ENCODE measurements at regions not wholly inside any gene's neighbourhood (a gene's known extent, or its start where the extent isn't known, plus 50 kb on each side); places are given as distances from the start of the nearest gene placed in this dataset.

DNA sequence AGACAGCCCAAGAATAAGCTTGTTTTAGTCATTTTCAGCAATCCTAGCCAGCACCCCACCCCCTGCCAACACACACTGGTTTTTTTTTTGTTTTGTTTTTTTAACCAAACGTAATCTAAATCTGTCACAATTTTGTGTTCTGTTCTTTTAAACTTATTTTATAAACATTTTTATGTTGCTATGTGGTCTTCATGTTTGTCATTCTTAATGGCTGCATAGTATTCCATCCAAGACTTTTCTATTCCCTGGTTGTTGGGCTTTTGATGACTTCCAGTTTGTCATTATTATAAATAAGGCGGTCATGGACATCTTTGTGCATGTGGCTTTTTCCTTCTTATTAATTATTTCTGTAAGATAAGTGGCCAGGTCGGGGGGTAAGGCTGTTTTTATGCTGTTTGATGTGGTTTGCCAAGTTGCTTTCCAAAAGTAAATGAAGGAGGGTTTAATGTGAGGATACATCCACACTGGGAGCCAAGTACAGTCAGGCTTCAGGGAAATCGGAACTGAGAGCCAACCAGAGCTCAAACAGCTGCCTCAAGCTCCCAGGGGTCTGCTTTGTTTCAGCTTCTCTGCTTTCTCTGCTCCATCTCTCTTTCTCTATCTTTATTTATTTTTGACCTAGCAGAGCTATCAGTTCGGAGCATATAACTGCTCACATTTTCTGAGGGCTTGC, 125.8 kb downstream of the VEGFA start:
- intact Hi-C loops (cut with micrococcal nuclease): no loop called here
- ChIA-PET POLR2A (no interaction called here), CTCF (no interaction called here)
- H3K9me3 Mint-ChIP-seq (ENCODE audit: unreplicated experiment): no peaks in the 10 kb centered on the region
- TF ChIP-seq, protein P1, sequence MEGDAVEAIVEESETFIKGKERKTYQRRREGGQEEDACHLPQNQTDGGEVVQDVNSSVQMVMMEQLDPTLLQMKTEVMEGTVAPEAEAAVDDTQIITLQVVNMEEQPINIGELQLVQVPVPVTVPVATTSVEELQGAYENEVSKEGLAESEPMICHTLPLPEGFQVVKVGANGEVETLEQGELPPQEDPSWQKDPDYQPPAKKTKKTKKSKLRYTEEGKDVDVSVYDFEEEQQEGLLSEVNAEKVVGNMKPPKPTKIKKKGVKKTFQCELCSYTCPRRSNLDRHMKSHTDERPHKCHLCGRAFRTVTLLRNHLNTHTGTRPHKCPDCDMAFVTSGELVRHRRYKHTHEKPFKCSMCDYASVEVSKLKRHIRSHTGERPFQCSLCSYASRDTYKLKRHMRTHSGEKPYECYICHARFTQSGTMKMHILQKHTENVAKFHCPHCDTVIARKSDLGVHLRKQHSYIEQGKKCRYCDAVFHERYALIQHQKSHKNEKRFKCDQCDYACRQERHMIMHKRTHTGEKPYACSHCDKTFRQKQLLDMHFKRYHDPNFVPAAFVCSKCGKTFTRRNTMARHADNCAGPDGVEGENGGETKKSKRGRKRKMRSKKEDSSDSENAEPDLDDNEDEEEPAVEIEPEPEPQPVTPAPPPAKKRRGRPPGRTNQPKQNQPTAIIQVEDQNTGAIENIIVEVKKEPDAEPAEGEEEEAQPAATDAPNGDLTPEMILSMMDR (IDR thresholded peaks at IDR 0.05; ENCODE audit: unreplicated experiment): no peak
- H3K4me3 Mint-ChIP-seq (ENCODE audit: unreplicated experiment): no peak overlapping the region
- no peak for DNase-seq (ENCODE audit: unreplicated experiment)
- no peak overlapping the region for H3K27ac Mint-ChIP-seq (ENCODE audit: low read depth, unreplicated experiment)
- H3K27me3 Mint-ChIP-seq (ENCODE audit: insufficient read depth, unreplicated experiment): peaks cover 9% of the 10 kb centered on the region
- H3K36me3 Mint-ChIP-seq (ENCODE audit: insufficient read depth, unreplicated experiment): no peaks in the 10 kb centered on the region
- BruUV-seq (replicated peaks): no TSS peak
- no peaks in the 10 kb centered on the region for H3K4me1 Mint-ChIP-seq (ENCODE audit: insufficient read depth, unreplicated experiment)

GRCh38 chr6:43893073-43893472, 123.1 kb downstream of the VEGFA start:
- H3K27ac Mint-ChIP-seq (ENCODE audit: low read depth, unreplicated experiment): no peak overlapping the region
- BruUV-seq (replicated peaks): no TSS peak
- DNase-seq (ENCODE audit: unreplicated experiment): no peak
- no peak overlapping the region for H3K4me3 Mint-ChIP-seq (ENCODE audit: unreplicated experiment)
- TF ChIP-seq, protein P1 (IDR thresholded peaks at IDR 0.05; ENCODE audit: unreplicated experiment): no peak
- ChIA-PET POLR2A (no interaction called here), CTCF (no interaction called here)
- intact Hi-C loops (cut with micrococcal nuclease): no loop called here
- no peaks in the 10 kb centered on the region for H3K9me3 Mint-ChIP-seq (ENCODE audit: unreplicated experiment)
- peaks cover 6% of the 10 kb centered on the region for H3K36me3 Mint-ChIP-seq (ENCODE audit: insufficient read depth, unreplicated experiment)
- no peaks in the 10 kb centered on the region for H3K4me1 Mint-ChIP-seq (ENCODE audit: insufficient read depth, unreplicated experiment)
- H3K27me3 Mint-ChIP-seq (ENCODE audit: insufficient read depth, unreplicated experiment): peaks cover 13% of the 10 kb centered on the region

DNA sequence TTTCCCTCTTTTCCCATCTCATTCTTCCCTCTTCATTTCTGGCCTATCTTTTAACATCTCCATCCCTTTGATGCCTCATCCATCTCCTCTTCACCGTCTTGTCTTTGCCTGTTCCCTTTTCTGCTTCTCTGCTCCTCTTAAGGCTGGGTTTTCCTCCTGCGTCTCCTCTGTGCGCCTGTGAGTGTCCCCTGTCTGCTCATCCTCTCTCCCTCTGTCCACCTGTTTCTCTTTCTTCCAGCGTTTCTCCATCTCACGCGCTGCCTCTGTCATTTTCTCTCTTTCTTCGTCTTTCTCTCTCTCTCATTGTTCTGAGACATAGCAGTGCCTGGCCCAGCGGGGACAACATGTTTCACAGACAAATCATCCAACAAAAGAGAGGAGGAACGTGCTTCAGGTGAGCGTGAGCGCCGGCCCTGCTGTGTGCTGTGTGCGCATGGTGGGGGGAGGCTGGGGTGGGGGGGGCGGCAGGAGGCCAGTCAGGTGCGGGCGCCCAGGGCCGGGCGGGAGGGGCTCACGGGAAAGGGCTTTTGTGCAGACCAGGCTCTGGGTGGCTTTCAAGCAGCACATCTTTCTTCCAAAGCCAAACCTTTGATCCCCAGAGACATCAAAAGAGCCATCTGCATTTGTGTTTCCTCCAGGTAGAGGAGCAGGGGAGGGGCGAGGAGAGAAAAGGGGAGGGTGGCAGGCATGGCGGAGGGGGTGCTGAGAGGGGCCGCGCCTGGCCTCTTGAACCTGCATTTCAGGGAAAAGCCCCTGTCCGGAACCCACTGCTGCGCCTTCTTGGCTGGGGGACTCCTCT, 121.3 kb downstream of the VEGFA start:
- Mint-ChIP-seq H3K9me3 (ENCODE audit: unreplicated experiment) (no peaks in the 10 kb centered on the region), H3K4me3 (ENCODE audit: unreplicated experiment) (no peak overlapping the region), H3K36me3 (ENCODE audit: insufficient read depth, unreplicated experiment) (peaks cover 6% of the 10 kb centered on the region), H3K27me3 (ENCODE audit: insufficient read depth, unreplicated experiment) (peaks cover 13% of the 10 kb centered on the region), H3K4me1 (ENCODE audit: insufficient read depth, unreplicated experiment) (no peaks in the 10 kb centered on the region), H3K27ac (ENCODE audit: low read depth, unreplicated experiment) (no peak overlapping the region)
- TF ChIP-seq, protein P1 (IDR thresholded peaks at IDR 0.05; ENCODE audit: unreplicated experiment): no peak
- ChIA-PET CTCF (no interaction called here), POLR2A (interaction anchor here (1.5 kb wide), 1 partner anchor 10 kb away, joined by 5 read pairs; no protein-coding TSS in a partner anchor)
- intact Hi-C loops (cut with micrococcal nuclease): no loop called here
- no TSS peak for BruUV-seq (replicated peaks)
- no peak for DNase-seq (ENCODE audit: unreplicated experiment)

DNA sequence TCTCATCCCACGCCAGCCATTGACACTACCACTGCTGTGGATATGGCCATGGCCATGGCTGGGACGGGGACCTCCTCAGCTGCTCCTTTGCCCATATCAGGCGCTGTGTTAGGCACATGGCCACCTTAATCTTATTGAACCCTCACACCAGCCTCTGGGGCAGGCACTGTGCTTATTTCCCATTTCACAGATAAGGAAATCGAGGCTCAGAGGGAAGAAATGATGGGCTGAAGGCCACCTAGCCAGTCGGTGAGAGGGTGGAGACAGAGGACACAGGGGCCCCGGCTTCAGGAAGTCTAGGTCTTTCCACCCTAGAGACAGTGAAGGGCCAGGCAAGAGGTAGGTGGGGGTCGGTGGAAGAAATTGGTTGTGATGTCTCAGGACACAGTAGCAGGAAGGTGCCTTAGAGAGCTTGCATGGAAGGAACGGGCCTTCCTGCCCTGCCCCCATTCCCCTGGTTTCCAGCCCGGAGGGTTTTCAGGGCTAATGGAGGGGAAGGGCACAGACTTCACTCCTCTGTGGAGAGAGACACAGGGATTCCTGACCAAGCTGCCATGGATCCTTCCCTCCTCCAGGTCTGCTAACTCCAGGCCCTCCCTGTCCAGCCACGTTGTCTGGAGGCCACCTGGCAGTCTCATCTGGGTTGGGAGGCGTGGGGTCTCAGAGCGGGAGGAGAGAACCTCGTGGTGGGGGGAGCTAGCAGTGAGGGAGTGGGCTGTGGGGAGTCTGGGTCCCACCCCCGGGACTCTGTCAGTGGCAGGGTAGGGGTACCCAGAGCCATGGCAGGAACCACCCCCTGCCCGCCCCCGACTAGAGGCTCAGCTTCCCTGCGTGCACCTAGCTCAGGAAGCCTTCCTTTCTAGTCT, 120.4 kb downstream of the VEGFA start:
- H3K9me3 Mint-ChIP-seq (ENCODE audit: unreplicated experiment): no peaks in the 10 kb centered on the region
- DNase-seq (ENCODE audit: unreplicated experiment): no peak
- H3K36me3 Mint-ChIP-seq (ENCODE audit: insufficient read depth, unreplicated experiment): peaks cover 6% of the 10 kb centered on the region
- H3K27ac Mint-ChIP-seq (ENCODE audit: low read depth, unreplicated experiment): no peak overlapping the region
- H3K4me3 Mint-ChIP-seq (ENCODE audit: unreplicated experiment): no peak overlapping the region
- no TSS peak for BruUV-seq (replicated peaks)
- ChIA-PET POLR2A (interaction anchor here (1.5 kb wide), 1 partner anchor 11 kb away, joined by 5 read pairs; no protein-coding TSS in a partner anchor), CTCF (interaction anchor here (0.5 to 0.7 kb wide), 3 partner anchors 48 to 223 kb away, joined by 3 to 5 read pairs (median 4); no protein-coding TSS in a partner anchor)
- H3K4me1 Mint-ChIP-seq (ENCODE audit: insufficient read depth, unreplicated experiment): no peaks in the 10 kb centered on the region
- peaks cover 13% of the 10 kb centered on the region for H3K27me3 Mint-ChIP-seq (ENCODE audit: insufficient read depth, unreplicated experiment)
- TF ChIP-seq, protein P1 (IDR thresholded peaks at IDR 0.05; ENCODE audit: unreplicated experiment): no peak
- intact Hi-C loops (cut with micrococcal nuclease): no loop called here

Data from MCF 10A (cell line).